Activated naive CD8-positive, alpha-beta T cell treated with anti-CD3 and anti-CD28 coated beads, Interleukin-2, amount 50 U/mL, for 24 hours (primary cell): ENCODE measurements at regions not wholly inside any gene's neighbourhood (a gene's known extent, or its start where the extent isn't known, plus 50 kb on each side); places are given as distances from the start of the nearest gene placed in this dataset.
"Not testable (repeated sequence)": the region's sequence is repeated elsewhere in the genome, so short reads cannot be mapped to it uniquely, and the experiment has no call there.

Source experiments
- ATAC-seq: fragments of 150-1000 bp; cut with Tn5 transposase; one replicate; pipeline ENCODE4 v1.10.0; 2021
- DNase-seq: peaks from one replicate; pipeline ENCODE4 v3.0.0; 2021
- H3K27ac Mint-ChIP-seq: one replicate; pipeline ENCODE4 v1.8.0; 2021; ENCODE audit warnings: mild to moderate bottlenecking, mixed read lengths
- H3K27me3 Mint-ChIP-seq: one replicate; pipeline ENCODE4 v1.8.0; 2021; ENCODE audit warnings: mixed read lengths
- H3K36me3 Mint-ChIP-seq: one replicate; pipeline ENCODE4 v1.8.0; 2021; ENCODE audit warnings: low read depth, mixed read lengths
- H3K4me1 Mint-ChIP-seq: one replicate; pipeline ENCODE4 v1.8.0; 2021; ENCODE audit warnings: mixed read lengths
- H3K4me3 Mint-ChIP-seq: one replicate; pipeline ENCODE4 v1.8.0; 2021; ENCODE audit warnings: mild to moderate bottlenecking, moderate library complexity, mixed read lengths
- H3K9me3 Mint-ChIP-seq: one replicate; pipeline ENCODE4 v1.8.0; 2021; ENCODE audit warnings: mixed read lengths

GRCh38 chr1:121016182-121017028 lies 126.8 kb downstream of the PPIAL4A start:
- H3K4me3 Mint-ChIP-seq, result peak overlapping the region; percentile 55
- H3K9me3 Mint-ChIP-seq, H3K27me3 Mint-ChIP-seq, H3K36me3 Mint-ChIP-seq, H3K4me1 Mint-ChIP-seq: not testable (repeated sequence)
- DNase-seq, result peak; percentile 61
- ATAC-seq, result peak; percentile 96
- peak overlapping the region; percentile 90 for H3K27ac Mint-ChIP-seq

- H3K9me3 Mint-ChIP-seq, H3K4me3 Mint-ChIP-seq, H3K27me3 Mint-ChIP-seq, H3K36me3 Mint-ChIP-seq, H3K4me1 Mint-ChIP-seq, ATAC-seq, DNase-seq, H3K27ac Mint-ChIP-seq: not testable (repeated sequence)
Measured at GRCh38 chr1:121019715-121020349, 130.3 kb downstream of the PPIAL4A start.

GRCh38 chr1:121020350-121021236 lies 131.0 kb downstream of the PPIAL4A start:
- not testable (repeated sequence) for H3K4me1 Mint-ChIP-seq, H3K36me3 Mint-ChIP-seq, H3K27me3 Mint-ChIP-seq, ATAC-seq, H3K9me3 Mint-ChIP-seq
- Mint-ChIP-seq H3K4me3 (peak overlapping the region; percentile 42), H3K27ac (peak overlapping the region; percentile 80)
- peak; percentile 66 for DNase-seq

- not testable (repeated sequence) for ATAC-seq, H3K36me3 Mint-ChIP-seq, H3K27ac Mint-ChIP-seq, H3K4me3 Mint-ChIP-seq, H3K4me1 Mint-ChIP-seq, H3K27me3 Mint-ChIP-seq, DNase-seq, H3K9me3 Mint-ChIP-seq
Measured at GRCh38 chr1:121021716-121022115, 132.1 kb downstream of the PPIAL4A start.

GRCh38 chr1:121032878-121033494 lies 143.4 kb downstream of the PPIAL4A start:
- H3K9me3 Mint-ChIP-seq, H3K4me3 Mint-ChIP-seq, H3K4me1 Mint-ChIP-seq, H3K27ac Mint-ChIP-seq, H3K36me3 Mint-ChIP-seq, H3K27me3 Mint-ChIP-seq, ATAC-seq, DNase-seq: not testable (repeated sequence)

- H3K4me1 Mint-ChIP-seq, H3K27ac Mint-ChIP-seq, H3K4me3 Mint-ChIP-seq, H3K36me3 Mint-ChIP-seq, H3K27me3 Mint-ChIP-seq, ATAC-seq, DNase-seq, H3K9me3 Mint-ChIP-seq: not testable (repeated sequence)
Measured at GRCh38 chr1:121036792-121037191, 147.2 kb downstream of the PPIAL4A start.

GRCh38 chr1:121040974-121041373 lies 143.2 kb downstream of the FAM72B start:
- not testable (repeated sequence) for DNase-seq, H3K27me3 Mint-ChIP-seq, H3K4me3 Mint-ChIP-seq, H3K4me1 Mint-ChIP-seq, H3K36me3 Mint-ChIP-seq, ATAC-seq, H3K9me3 Mint-ChIP-seq, H3K27ac Mint-ChIP-seq

GRCh38 chr1:121041497-121041896 lies 142.6 kb downstream of the FAM72B start:
- H3K9me3 Mint-ChIP-seq, DNase-seq, H3K36me3 Mint-ChIP-seq, ATAC-seq, H3K27ac Mint-ChIP-seq, H3K27me3 Mint-ChIP-seq, H3K4me3 Mint-ChIP-seq, H3K4me1 Mint-ChIP-seq: not testable (repeated sequence)

GRCh38 chr1:121042882-121043281 lies 141.3 kb downstream of the FAM72B start:
- not testable (repeated sequence) for H3K36me3 Mint-ChIP-seq, H3K27ac Mint-ChIP-seq, H3K27me3 Mint-ChIP-seq, ATAC-seq, DNase-seq, H3K4me1 Mint-ChIP-seq, H3K9me3 Mint-ChIP-seq, H3K4me3 Mint-ChIP-seq

- DNase-seq, result peak; percentile 15
- H3K27ac Mint-ChIP-seq, H3K4me1 Mint-ChIP-seq, H3K4me3 Mint-ChIP-seq, H3K9me3 Mint-ChIP-seq, H3K36me3 Mint-ChIP-seq: not testable (repeated sequence)
- H3K27me3 Mint-ChIP-seq, result peaks cover 12% of the 10 kb centered on the region
- peak; percentile 47 for ATAC-seq
Measured at GRCh38 chr1:121048293-121048752, 135.8 kb downstream of the FAM72B start.

- H3K27ac Mint-ChIP-seq, H3K9me3 Mint-ChIP-seq, H3K4me3 Mint-ChIP-seq, H3K36me3 Mint-ChIP-seq, H3K4me1 Mint-ChIP-seq, DNase-seq, ATAC-seq: not testable (repeated sequence)
- peaks cover 12% of the 10 kb centered on the region for H3K27me3 Mint-ChIP-seq
Measured at GRCh38 chr1:121048769-121049443, 135.2 kb downstream of the FAM72B start.

- not testable (repeated sequence) for H3K9me3 Mint-ChIP-seq, H3K27ac Mint-ChIP-seq, ATAC-seq, H3K4me1 Mint-ChIP-seq, H3K4me3 Mint-ChIP-seq, H3K36me3 Mint-ChIP-seq, DNase-seq
- H3K27me3 Mint-ChIP-seq, result peaks cover 12% of the 10 kb centered on the region
Measured at GRCh38 chr1:121050097-121050496, 134.0 kb downstream of the FAM72B start.

- not testable (repeated sequence) for ATAC-seq, H3K36me3 Mint-ChIP-seq
Measured at GRCh38 chr1:121051161-121051790, 132.9 kb downstream of the FAM72B start.

More at GRCh38 chr1:121051161-121051790, 132.9 kb downstream of the FAM72B start:
- H3K4me3 Mint-ChIP-seq, H3K27ac Mint-ChIP-seq, DNase-seq, H3K9me3 Mint-ChIP-seq, H3K4me1 Mint-ChIP-seq: not testable (repeated sequence)
- peaks cover 15% of the 10 kb centered on the region for H3K27me3 Mint-ChIP-seq
